Limb (tissue), 2 donors: ENCODE measurements at regions not wholly inside any gene's neighbourhood (a gene's known extent, or its start where the extent isn't known, plus 50 kb on each side); places are given as distances from the start of the nearest gene placed in this dataset.

Experiments used
- DNase-seq, 2 donors: peaks; one replicate each; pipeline ENCODE4 v3.0.0-alpha.2; 2016; ENCODE audit errors: extremely low spot score in 2 of 2

DNA sequence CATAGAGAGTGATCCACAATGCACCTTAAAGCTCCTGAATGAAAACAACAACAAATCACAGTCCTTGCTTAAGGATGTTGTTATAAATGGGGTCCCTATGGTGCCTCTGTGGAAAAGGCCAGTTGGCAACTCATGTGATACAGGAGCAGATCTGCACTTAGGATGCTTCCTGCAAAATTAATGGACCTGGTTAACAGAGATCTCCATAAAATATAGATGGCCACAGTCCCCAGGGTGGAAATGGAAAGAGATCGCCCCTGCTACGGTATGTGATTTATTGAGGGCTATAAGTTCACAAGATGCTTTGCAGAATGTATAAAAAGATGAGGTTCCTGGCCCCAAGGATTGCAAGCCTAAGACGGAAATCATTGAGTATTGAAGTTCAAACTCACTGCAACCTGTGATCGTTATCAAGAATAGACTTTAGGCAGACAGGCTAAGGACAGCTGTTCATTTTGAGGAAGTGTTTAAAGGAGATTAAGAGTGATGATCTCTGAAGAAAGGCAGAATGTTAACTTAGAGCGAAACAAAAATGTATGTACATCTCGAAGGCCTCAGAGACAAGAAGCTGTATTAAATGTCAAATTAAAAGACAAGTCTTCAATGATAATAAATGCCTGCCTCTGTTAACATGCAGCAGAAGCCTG, 174.1 kb upstream of the PLPP4 start:
- no peak for DNase-seq

DNA sequence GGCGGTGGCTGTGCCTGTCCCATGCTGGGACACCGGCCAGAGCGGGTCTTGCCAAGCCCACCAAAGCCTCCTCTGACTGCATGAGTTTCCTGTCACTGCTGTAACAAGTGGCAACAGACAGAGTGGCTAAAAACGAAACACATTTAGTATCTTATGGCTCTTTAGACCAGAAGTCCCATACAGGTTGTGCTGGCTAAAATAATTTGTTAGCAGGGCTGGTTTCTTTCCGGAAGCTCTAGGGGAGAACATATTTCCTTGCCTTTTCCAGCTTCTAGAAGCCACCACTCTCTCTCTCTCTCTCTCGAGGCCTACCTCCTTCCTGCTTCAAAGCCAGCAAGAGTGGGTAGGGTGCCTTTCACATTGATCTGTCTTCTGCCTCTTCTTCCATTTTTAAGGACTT, 171.6 kb upstream of the PLPP4 start:
- no peak for DNase-seq

DNA sequence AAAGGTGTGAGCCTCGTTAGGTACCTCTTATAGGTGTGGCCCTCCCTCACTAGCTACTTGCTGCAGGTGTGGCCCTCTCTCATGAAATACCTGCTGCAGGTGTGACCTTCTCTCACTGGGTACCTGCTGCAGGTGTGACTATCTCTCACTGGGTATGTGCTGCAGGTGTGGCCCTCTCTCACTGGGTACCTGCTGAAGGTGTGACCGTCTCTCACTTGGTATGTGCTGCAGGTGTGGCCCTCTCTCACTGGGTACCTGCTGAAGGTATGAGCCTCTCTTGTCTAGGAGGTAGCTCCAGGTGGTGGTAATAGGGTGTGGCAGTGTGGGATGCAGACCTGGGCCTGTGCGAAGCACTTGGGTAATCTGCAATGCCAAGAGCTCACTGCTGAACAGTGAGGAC, 170.7 kb upstream of the PLPP4 start:
- no peak for DNase-seq

DNA sequence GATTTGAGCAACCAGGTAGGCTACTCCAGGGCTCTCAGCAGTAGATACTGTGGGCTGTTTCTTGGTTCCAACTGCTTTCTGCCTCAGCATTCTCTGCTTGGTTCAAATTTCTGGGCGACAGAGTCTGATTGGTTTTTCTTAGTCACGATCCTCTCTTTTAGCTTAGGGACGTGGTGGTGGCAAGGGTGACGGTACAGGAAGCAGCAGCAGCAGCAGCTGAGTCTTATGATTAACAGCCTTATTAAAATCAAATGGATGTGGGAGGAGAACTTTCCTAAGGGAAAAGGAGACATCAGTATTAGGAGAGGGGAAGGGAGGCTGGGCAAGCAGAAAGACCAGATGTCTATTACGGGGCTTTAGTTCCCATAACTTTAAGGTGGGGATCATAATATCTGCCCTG, 156.5 kb upstream of the PLPP4 start:
- no peak for DNase-seq

- no peak for DNase-seq
These were observed 148.4 kb upstream of the PLPP4 start for GRCh38 chr10:120308589-120308988.

GRCh38 chr10:120313715-120314114, 143.3 kb upstream of the PLPP4 start:
- DNase-seq, result no peak

DNA sequence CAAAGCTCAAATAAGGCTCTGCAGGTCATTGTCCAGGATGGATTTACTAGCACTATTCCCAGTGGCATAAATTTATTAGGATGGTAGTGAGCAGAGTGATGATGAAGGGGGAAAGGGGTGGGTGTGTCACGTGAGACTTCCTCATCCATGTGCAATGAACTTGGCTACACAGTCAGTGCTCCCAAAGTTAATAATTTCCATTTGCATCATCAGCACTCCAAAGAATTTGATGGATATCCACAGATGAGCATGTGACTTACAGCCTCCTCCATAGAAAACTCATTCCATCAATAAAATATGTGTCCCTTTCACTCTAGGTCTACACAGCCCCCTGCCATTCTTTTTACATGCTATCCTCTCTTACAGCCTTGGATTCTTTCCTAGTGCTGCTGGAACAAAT, 142.6 kb upstream of the PLPP4 start:
- DNase-seq, result no peak

DNA sequence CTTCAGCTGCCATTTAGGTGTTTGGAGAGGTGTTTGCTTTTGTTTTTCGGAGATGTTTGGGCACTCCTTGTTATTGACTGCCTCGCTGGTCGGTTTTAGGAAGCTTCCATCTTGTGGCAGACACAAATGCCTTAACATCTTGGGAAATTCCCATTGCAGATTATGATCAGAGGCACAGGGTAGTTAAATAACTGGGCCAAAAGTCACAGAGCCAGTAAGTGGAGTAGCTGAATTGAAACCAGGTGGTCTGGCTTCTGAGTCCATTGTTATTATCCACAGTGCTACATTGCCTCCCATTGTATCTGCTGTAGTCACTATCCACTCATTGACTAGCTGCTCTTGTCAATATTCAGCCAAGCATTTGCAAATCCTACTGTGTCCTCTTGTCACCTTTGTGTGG, 138.2 kb upstream of the PLPP4 start:
- DNase-seq, result no peak

- no peak for DNase-seq
These were observed 129.4 kb upstream of the PLPP4 start for GRCh38 chr10:120327675-120328074.

- no peak for DNase-seq
These were observed 128.4 kb upstream of the PLPP4 start for GRCh38 chr10:120328647-120329046.

DNA sequence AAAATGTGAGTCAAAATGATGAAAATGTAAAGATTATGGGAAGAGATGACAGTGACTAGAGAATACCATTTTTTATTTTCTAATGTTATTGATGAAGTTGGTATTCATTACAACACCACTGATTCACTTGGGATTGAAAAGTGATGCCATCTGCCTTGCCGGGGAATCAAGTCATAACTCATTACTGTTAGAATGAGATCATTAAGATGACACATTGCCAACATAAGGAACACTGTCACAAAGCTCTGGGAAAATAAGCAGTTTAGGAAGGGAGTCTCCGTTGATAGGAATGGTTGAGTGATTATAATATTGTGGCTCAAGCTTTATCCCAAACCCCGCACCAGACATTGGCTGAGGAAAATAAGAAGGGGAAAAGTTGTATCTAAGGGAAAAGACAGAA, 121.5 kb upstream of the PLPP4 start:
- DNase-seq, result no peak

DNA sequence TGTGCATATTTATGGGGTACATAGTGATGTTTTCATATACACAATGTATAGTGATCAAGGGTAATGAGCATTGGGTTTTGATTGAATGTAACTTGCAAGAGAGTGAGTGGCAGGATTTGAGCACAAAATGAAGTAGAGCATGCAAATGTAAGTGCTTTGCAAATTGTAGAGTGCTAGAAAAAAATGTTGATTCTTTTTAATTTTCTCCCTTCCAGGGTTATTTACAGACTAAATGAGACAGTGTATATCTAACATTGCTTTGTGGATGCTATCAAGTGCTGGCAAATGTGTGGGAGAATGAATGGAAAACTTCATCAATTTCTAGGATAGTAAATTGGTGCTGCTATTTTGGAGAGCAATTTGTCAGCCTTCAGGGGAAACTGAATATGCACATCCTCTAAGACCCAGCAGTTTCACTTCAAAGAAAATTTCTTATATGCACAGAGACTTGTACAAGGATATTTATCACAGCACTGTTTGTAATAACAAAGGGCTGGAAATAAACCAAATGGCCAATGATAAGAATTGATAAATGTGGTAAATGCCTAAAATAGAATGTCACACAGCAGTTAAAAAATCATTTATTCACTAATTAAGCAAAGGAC, 120.6 kb upstream of the PLPP4 start:
- DNase-seq, result no peak

- peak; percentile 11 to 62 for DNase-seq
These were observed 120.0 kb upstream of the PLPP4 start for GRCh38 chr10:120336911-120337540.

- no peak for DNase-seq
These were observed 114.8 kb upstream of the PLPP4 start for GRCh38 chr10:120342115-120342714.

DNA sequence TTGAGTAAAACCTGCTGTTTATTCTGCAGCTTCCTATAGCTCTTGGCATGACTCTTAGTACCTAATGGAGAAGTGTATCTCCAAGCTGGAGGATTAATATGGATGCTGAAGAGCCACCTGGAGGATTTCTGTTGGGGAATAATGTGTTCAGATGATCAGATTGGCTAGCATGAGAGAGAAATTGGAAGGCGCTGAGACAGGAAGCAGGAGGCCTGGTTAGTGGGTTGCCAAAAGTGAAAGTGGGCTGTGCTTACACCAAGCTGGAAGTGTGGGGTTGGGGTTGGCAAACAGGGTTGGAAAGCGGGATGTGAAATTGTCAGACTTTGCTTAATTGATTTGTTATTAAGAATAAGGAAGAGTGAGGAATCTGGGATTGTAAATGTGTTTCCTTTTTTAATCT, 111.8 kb upstream of the PLPP4 start:
- DNase-seq, result no peak

DNA sequence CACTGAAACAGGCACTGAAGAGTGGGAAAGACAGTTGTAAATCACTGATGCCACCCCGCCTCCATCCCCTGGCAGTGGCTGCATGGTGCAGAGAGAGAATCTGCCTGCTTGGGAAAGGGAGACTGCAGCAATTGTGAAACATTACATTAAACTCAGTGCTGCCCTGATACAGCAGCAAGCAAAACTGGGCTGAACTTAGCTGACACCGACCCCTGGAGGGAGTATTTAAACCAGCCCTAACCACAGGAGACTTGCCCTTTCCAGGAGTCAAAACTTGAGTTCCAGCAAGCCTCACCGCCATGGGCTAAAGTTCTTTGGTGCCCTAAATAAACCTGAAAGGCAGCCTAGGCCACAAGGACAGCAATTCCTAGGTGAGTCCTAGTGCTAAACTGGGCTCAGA, 109.4 kb upstream of the PLPP4 start:
- no peak for DNase-seq

DNA sequence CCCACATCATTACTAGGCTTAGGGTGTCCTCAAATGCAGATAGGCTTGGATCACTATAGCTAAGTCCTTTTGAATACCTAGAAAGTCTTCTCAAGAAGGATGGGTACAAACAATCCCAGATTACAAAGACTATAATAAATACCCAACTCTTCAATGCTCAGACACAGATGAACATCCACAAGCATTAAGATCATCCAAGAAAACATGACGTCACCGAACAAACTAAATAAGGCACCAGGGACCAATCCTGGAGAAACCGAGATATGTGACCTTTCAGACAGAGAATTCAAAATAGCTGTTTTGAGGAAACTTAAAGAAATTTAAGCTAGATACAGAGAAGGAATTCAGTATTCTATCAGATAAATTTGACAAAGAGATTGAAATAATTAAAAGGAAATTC, 108.0 kb upstream of the PLPP4 start:
- DNase-seq, result no peak

GRCh38 chr10:120355425-120355824, 101.6 kb upstream of the PLPP4 start:
- no peak for DNase-seq

DNA sequence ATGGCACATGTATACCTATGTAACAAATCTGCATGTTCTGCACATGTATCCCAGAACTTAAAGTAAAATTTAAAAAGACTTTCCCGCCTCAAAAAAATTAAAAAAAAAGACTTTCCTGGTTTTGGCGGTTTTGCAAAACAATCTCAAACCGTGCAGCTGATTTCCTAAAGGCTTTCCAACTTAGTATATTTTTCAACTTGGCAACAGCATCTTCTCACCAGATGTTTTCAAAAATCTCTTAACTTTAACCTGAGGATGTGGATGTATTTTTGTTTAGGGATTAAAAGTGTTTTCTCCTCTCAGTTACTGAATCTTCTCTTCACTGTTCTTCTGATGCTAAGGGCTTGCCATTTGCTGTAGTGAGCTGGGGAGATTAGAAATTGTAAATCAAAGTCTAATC, 96.5 kb upstream of the PLPP4 start:
- DNase-seq, result peak in 1 of 2 donors; percentile 2

GRCh38 chr10:120365872-120366271, 91.2 kb upstream of the PLPP4 start:
- no peak for DNase-seq

DNA sequence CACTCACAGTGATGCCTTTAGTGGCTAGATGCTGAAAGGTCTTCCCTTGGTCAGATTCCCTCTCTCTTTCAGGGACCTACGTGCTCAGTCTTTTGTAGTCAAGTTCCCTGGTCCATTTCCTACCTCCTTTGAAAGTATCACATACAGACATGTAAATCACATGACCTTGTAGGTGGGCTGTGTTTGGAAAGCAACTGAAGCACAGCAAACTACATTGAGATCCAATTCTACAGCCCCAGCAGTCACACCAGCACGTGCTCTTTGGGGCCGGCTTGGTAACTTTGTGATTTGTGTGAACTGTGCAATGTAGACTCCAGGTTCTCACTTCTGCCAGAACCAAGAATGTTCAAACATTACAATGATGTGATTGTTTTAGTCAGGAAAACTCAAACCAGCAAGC, 89.7 kb upstream of the PLPP4 start:
- no peak for DNase-seq

- DNase-seq, result no peak
These were observed 88.7 kb upstream of the PLPP4 start for GRCh38 chr10:120368338-120368737.

- no peak for DNase-seq
These were observed 88.1 kb upstream of the PLPP4 start for GRCh38 chr10:120368927-120369326.
